Stimulated activated CD4-positive, alpha-beta T cell treated with anti-CD3 and anti-CD28 coated beads, Interleukin-12 subunit alpha, Interleukin-12 subunit beta, amount 100 ng/mL, for 24 hours (primary cell): ENCODE measurements at regions not wholly inside any gene's neighbourhood (a gene's known extent, or its start where the extent isn't known, plus 50 kb on each side); places are given as distances from the start of the nearest gene placed in this dataset.
"Not testable (repeated sequence)": the region's sequence is repeated elsewhere in the genome, so short reads cannot be mapped to it uniquely, and the experiment has no call there.

Experiments
- DNase-seq, 2 experiments: peaks; one replicate each; pipeline ENCODE4 v3.0.0-alpha.2; 2020; ENCODE audit warnings: low read depth in 2 of 2

- no peak for DNase-seq
These were observed 89.7 kb upstream of the ZNF366 start for GRCh38 chr5:72596956-72597355.

- DNase-seq, result no peak
These were observed 81.4 kb upstream of the ZNF366 start for GRCh38 chr5:72588640-72589039.

GRCh38 chr5:72587661-72588308, 80.6 kb upstream of the ZNF366 start:
- DNase-seq, result no peak

- DNase-seq, result no peak
These were observed 79.7 kb upstream of the ZNF366 start for GRCh38 chr5:72586788-72587530.

GRCh38 chr5:72584466-72584865, 77.3 kb upstream of the ZNF366 start:
- no peak for DNase-seq

- not testable (repeated sequence) for DNase-seq
These were observed 72.1 kb upstream of the ZNF366 start for GRCh38 chr5:72579290-72579689.

- DNase-seq, result no peak
These were observed 65.1 kb upstream of the ZNF366 start for GRCh38 chr5:72572236-72572765.

GRCh38 chr5:72569408-72569944, 62.3 kb upstream of the ZNF366 start:
- DNase-seq, result no peak

GRCh38 chr5:72566746-72567145, 59.5 kb upstream of the ZNF366 start:
- no peak for DNase-seq

- no peak for DNase-seq
These were observed 58.5 kb upstream of the ZNF366 start for GRCh38 chr5:72565513-72566289.

- no peak for DNase-seq
These were observed 55.5 kb upstream of the ZNF366 start for GRCh38 chr5:72562717-72563116.

GRCh38 chr5:72561148-72561972, 54.1 kb upstream of the ZNF366 start:
- no peak for DNase-seq

GRCh38 chr5:72559866-72560766, 52.9 kb upstream of the ZNF366 start:
- no peak for DNase-seq

- no peak for DNase-seq
These were observed 51.2 kb upstream of the ZNF366 start for GRCh38 chr5:72558383-72558782.

GRCh38 chr5:72558046-72558336, 50.8 kb upstream of the ZNF366 start:
- DNase-seq, result no peak

- DNase-seq, result no peak
These were observed 50.2 kb upstream of the ZNF366 start for GRCh38 chr5:72557167-72558045.
